Suprapubic skin (tissue), 4 donors: ENCODE measurements at regions not wholly inside any gene's neighbourhood (a gene's known extent, or its start where the extent isn't known, plus 50 kb on each side); places are given as distances from the start of the nearest gene placed in this dataset.

Experiments used
- DNase-seq, 2 donors: peaks; one replicate each; pipeline ENCODE4 v3.0.0-alpha.2; 2019; ENCODE audit warnings: low spot score in 2 of 2
- H3K27ac ChIP-seq: fragments of 200-600 bp; sonication (generic); one replicate; pipeline ENCODE4 v1.5.1; 2019
- H3K27me3 ChIP-seq: fragments of 200-600 bp; sonication (generic); one replicate; pipeline ENCODE4 v1.5.1; 2019
- H3K36me3 ChIP-seq: fragments of 200-600 bp; sonication (generic); one replicate; pipeline ENCODE4 v1.5.1; 2019
- H3K4me1 ChIP-seq: fragments of 200-600 bp; sonication (generic); one replicate; pipeline ENCODE4 v1.5.1; 2019
- H3K4me3 ChIP-seq: fragments of 200-600 bp; sonication (generic); one replicate; pipeline ENCODE4 v1.5.1; 2019; ENCODE audit warnings: mild to moderate bottlenecking
- H3K9me3 ChIP-seq: fragments of 200-600 bp; sonication (generic); one replicate; pipeline ENCODE4 v1.5.1; 2019
- EP300 ChIP-seq: sonication (generic); formaldehyde crosslinking; IDR thresholded peaks from one replicate; pipeline ENCODE4 v1.6.1; 2017; ENCODE audit warnings: antibody characterized with exemption
- POLR2A ChIP-seq, 2 donors: fragments of 450-650 bp; IDR thresholded peaks; one replicate each; pipeline ENCODE4 v1.6.1; 2017; ENCODE audit warnings: antibody characterized with exemption in 2 of 2, mild to moderate bottlenecking in 2 of 2, moderate library complexity in 2 of 2
- POLR2AphosphoS5 ChIP-seq, 3 donors: sonication (generic); formaldehyde crosslinking; IDR thresholded peaks; one replicate each; pipeline ENCODE4 v1.6.1; 2017; ENCODE audit warnings: antibody characterized with exemption in 3 of 3
- WGBS: methylation state at CpG from one replicate; pipeline ENCODE4 v1.1.5; 2018; 5-methylcytosine and 5-hydroxymethylcytosine counted together
- TF ChIP-seq, protein P1 (sequence below), 2 donors: fragments of 200-600 bp in 1 of 2; fragments of 450-650 bp in 1 of 2; sonication (generic) in 1 of 2; IDR thresholded peaks; one replicate each; pipeline ENCODE4 v1.5.1; 2016 to 2019; ENCODE audit warnings: antibody characterized with exemption in 2 of 2, mild to moderate bottlenecking in 1 of 2, moderate library complexity in 1 of 2

DNA sequence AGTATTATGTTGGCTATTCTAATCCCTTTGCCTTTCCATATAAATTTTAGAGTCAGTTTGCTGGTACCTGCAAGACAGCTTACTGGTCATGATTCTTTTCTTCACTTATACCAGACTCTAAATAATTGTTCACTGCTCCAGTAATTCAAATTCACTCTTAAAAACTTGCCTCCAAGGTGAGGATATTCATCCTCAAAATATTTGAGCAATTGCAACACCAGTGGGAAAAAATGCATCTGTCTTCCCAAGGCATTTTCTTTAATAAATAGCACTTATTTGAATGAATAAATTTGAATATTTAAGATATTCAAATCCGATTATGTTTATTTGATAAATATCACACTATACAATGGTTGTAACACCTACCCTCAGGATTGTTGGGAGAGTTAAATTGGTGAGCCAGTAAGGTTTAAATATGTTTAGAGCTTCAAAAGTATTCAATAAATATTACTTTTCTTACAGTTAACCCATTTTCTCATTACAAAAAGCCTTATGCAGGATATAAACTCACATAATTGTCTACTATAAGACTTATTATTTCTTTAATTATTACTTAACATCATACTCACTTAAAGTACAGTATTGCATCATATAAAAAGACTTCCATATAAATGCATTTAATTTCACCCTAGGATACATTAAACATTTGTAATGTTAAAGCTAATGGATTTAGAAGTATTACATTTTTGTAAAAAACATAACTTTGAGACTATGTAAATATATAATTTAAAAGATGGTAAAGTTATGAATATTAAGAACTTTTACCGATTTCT lies 285.6 kb downstream of the SAMD5 start:
- DNase-seq = no peak
- Histone ChIP-seq H3K36me3 (no peaks in the 10 kb centered on the region), H3K27ac (no peak overlapping the region), H3K9me3 (no peaks in the 10 kb centered on the region), H3K27me3 (no peaks in the 10 kb centered on the region), H3K4me1 (no peaks in the 10 kb centered on the region), H3K4me3 (no peak overlapping the region)
- TF ChIP-seq EP300 (no peak), POLR2AphosphoS5 (IDR thresholded peaks at IDR 0.05) (no peak), POLR2A (IDR thresholded peaks at IDR 0.05) (no peak)
- TF ChIP-seq, protein P1, sequence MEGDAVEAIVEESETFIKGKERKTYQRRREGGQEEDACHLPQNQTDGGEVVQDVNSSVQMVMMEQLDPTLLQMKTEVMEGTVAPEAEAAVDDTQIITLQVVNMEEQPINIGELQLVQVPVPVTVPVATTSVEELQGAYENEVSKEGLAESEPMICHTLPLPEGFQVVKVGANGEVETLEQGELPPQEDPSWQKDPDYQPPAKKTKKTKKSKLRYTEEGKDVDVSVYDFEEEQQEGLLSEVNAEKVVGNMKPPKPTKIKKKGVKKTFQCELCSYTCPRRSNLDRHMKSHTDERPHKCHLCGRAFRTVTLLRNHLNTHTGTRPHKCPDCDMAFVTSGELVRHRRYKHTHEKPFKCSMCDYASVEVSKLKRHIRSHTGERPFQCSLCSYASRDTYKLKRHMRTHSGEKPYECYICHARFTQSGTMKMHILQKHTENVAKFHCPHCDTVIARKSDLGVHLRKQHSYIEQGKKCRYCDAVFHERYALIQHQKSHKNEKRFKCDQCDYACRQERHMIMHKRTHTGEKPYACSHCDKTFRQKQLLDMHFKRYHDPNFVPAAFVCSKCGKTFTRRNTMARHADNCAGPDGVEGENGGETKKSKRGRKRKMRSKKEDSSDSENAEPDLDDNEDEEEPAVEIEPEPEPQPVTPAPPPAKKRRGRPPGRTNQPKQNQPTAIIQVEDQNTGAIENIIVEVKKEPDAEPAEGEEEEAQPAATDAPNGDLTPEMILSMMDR (IDR thresholded peaks at IDR 0.05) = no peak
- 89% methylated on average over 2 of the region's 2 CpGs for WGBS

DNA sequence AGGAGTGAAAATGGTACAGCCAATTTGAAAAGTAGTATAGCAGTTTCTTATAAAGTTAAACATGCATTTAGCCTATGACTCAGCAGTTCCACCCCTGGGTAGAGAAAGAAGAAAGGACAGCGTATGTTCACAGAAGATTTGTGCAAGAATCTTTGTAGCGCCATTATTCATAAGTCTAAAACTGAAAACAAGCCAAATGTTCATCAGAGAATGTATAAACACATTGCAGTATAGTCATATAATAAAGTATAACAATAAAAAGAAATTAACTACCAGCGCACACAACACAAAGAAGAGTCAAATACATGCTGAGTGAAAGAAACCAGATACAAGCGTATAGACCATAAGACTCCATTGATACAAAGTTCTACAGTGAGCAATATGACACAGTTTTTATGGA lies 294.0 kb downstream of the SAMD5 start:
- Histone ChIP-seq H3K4me3 (no peak overlapping the region), H3K27me3 (no peaks in the 10 kb centered on the region), H3K36me3 (no peaks in the 10 kb centered on the region), H3K9me3 (no peaks in the 10 kb centered on the region), H3K27ac (no peak overlapping the region), H3K4me1 (no peaks in the 10 kb centered on the region)
- DNase-seq = no peak
- WGBS = 78% methylated on average over 4 of the region's 4 CpGs
- TF ChIP-seq EP300 (no peak), POLR2A (IDR thresholded peaks at IDR 0.05) (no peak), POLR2AphosphoS5 (IDR thresholded peaks at IDR 0.05) (no peak)
- TF ChIP-seq, protein P1 (IDR thresholded peaks at IDR 0.05) = no peak

DNA sequence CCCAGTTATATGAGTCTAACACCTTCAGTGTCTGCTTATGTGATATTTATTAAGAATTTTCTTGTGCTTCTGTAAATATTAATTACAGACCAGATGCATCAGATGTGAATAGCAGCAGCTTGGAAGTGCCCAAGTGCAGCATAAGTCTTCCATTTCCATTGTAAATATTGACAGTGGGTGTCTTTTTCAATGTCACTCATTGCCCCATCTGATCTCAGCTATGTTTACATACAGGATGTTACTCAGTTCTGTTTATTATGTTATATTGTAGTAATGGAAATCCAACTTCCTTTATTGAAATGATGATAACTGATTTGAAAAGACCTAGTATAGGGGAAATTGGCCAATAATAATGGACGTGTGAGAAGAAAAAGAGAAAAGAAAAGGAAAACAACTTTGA lies 296.7 kb downstream of the SAMD5 start:
- 78% methylated on average over 1 of the region's 1 CpG for WGBS
- Histone ChIP-seq H3K9me3 (no peaks in the 10 kb centered on the region), H3K27me3 (no peaks in the 10 kb centered on the region), H3K27ac (no peak overlapping the region), H3K4me3 (no peak overlapping the region), H3K4me1 (no peaks in the 10 kb centered on the region), H3K36me3 (no peaks in the 10 kb centered on the region)
- no peak for DNase-seq
- TF ChIP-seq, protein P1 (IDR thresholded peaks at IDR 0.05) = no peak
- TF ChIP-seq POLR2AphosphoS5 (IDR thresholded peaks at IDR 0.05) (no peak), POLR2A (IDR thresholded peaks at IDR 0.05) (no peak), EP300 (no peak)

DNA sequence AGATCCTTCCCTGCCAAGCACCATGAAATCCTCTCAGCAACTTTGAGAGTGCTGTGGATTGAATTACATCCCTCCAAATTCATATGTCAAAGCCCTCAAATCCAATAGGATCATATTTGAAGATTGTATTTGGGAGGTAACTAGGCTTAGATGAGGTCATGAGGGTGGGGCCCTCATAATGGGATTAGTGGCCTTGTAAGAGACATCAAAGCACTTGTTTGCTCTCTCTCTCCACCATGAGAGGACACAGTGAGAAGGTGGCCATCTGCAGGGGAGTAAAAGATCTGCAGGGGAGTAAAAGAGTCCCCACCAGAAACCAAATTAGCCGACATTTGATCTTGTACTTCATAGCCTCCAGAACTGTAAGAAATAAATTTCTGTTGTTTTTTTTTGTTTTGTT lies 298.2 kb downstream of the SAMD5 start:
- Histone ChIP-seq H3K36me3 (no peaks in the 10 kb centered on the region), H3K9me3 (no peaks in the 10 kb centered on the region), H3K4me1 (no peaks in the 10 kb centered on the region), H3K27me3 (no peaks in the 10 kb centered on the region), H3K4me3 (no peak overlapping the region), H3K27ac (no peak overlapping the region)
- TF ChIP-seq POLR2A (IDR thresholded peaks at IDR 0.05) (no peak), POLR2AphosphoS5 (IDR thresholded peaks at IDR 0.05) (no peak), EP300 (no peak)
- TF ChIP-seq, protein P1 (IDR thresholded peaks at IDR 0.05) = no peak
- WGBS = 100% methylated on average over 1 of the region's 1 CpG
- DNase-seq = no peak

DNA sequence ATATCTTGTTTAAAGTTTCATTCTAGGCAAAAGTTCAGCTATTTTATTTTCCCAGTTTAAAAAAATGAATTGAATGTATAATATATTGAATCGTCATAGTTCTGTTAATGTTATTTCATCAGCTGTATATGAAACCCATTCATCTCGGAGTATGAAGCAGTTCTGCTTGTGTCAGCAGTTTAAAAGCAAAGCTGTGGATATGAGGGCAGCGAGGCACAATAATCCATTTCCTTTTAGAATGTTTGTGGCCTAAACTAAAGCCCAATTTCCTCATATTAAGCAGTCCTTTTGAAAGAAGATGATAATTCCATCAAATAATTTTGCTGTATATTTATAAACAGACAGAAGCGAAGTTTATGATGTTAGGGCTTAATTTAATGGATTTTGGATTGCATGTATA lies 300.1 kb downstream of the SAMD5 start:
- no peaks in the 10 kb centered on the region for H3K9me3 ChIP-seq
- H3K4me1 ChIP-seq = no peaks in the 10 kb centered on the region
- no peaks in the 10 kb centered on the region for H3K27me3 ChIP-seq
- H3K27ac ChIP-seq = no peak overlapping the region
- H3K4me3 ChIP-seq = no peak overlapping the region
- WGBS = 70% methylated on average over 4 of the region's 4 CpGs
- no peak for DNase-seq
- no peaks in the 10 kb centered on the region for H3K36me3 ChIP-seq
- TF ChIP-seq POLR2AphosphoS5 (IDR thresholded peaks at IDR 0.05) (no peak), EP300 (no peak), POLR2A (IDR thresholded peaks at IDR 0.05) (no peak)
- TF ChIP-seq, protein P1 (IDR thresholded peaks at IDR 0.05) = no peak
